HEK293T (cell line): ENCODE measurements at regions not wholly inside any gene's neighbourhood (a gene's known extent, or its start where the extent isn't known, plus 50 kb on each side); places are given as distances from the start of the nearest gene placed in this dataset.

Experiments used
- BHLHE40 ChIP-seq: fragments of 450-650 bp; IDR thresholded peaks from 2 replicates; pipeline ENCODE4 v1.6.1; 2016; ENCODE audit warnings: mild to moderate bottlenecking, moderate library complexity, borderline replicate concordance
- CTBP1 ChIP-seq: fragments of 450-650 bp; IDR thresholded peaks from 2 replicates; pipeline ENCODE4 v1.6.1; 2016; ENCODE audit warnings: borderline replicate concordance
- ELF4 ChIP-seq: fragments of 450-650 bp; IDR thresholded peaks from 2 replicates; pipeline ENCODE4 v1.6.1; 2017; ENCODE audit warnings: antibody characterized with exemption
- FOXM1 ChIP-seq: fragments of 450-650 bp; IDR thresholded peaks from 2 replicates; pipeline ENCODE4 v1.6.1; 2017; ENCODE audit warnings: mild to moderate bottlenecking, borderline replicate concordance
- HDGF ChIP-seq: fragments of 450-650 bp; IDR thresholded peaks from 2 replicates; pipeline ENCODE4 v1.6.1; 2017; ENCODE audit warnings: antibody characterized with exemption, borderline replicate concordance
- NFRKB ChIP-seq: fragments of 450-650 bp; IDR thresholded peaks from 2 replicates; pipeline ENCODE4 v1.6.1; 2016; ENCODE audit warnings: mild to moderate bottlenecking, moderate library complexity
- ZNF384 ChIP-seq: fragments of 450-650 bp; IDR thresholded peaks from 2 replicates; pipeline ENCODE4 v1.6.1; 2016
- TF ChIP-seq, protein P1 (sequence below): fragments of 450-650 bp; IDR thresholded peaks from 2 replicates; pipeline ENCODE4 v1.6.1; 2016

DNA sequence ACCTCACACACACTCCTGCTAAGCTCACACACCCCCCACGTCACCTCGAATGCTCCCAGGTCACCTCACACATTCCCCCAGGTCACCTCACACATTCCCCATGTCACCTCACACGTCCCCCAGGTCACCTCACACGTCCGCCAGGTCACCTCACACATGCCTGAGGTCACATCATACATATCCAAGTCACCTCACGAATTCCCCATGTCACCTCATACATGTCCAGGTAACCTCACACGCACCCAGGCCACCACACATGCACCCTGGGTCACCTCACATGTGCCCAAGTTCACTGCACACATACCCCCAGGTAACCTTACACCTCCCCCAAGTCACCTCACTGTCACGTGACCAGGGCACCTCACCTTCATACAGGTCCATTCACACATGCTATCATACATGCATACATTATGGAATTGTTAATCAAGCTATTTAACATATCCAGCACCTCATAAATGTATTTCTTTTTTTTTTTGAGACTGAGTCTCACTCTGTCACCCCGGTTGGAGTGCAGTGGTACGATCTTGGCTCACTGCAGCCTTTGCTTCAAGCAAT, 640.3 kb downstream of the TMEM121 start:
- no peak for TF ChIP-seq CTBP1
- no peak for TF ChIP-seq BHLHE40
- TF ChIP-seq ELF4 = no peak
- TF ChIP-seq FOXM1 = no peak
- TF ChIP-seq ZNF384 = no peak
- TF ChIP-seq, protein P1, sequence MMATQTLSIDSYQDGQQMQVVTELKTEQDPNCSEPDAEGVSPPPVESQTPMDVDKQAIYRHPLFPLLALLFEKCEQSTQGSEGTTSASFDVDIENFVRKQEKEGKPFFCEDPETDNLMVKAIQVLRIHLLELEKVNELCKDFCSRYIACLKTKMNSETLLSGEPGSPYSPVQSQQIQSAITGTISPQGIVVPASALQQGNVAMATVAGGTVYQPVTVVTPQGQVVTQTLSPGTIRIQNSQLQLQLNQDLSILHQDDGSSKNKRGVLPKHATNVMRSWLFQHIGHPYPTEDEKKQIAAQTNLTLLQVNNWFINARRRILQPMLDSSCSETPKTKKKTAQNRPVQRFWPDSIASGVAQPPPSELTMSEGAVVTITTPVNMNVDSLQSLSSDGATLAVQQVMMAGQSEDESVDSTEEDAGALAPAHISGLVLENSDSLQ = no peak
- TF ChIP-seq HDGF = no peak
- TF ChIP-seq NFRKB = no peak
